Lower leg skin (tissue), 4 donors: ENCODE measurements at regions not wholly inside any gene's neighbourhood (a gene's known extent, or its start where the extent isn't known, plus 50 kb on each side); places are given as distances from the start of the nearest gene placed in this dataset.
A peak's percentile ranks its signal among the peaks of the same experiment; 100 is the strongest.

Source experiments
- DNase-seq, 2 donors: peaks; one replicate each; pipeline ENCODE4 v3.0.0-alpha.2; 2019; ENCODE audit warnings: low spot score in 2 of 2
- H3K4me3 ChIP-seq: fragments of 200-600 bp; sonication (generic); 2 replicates; pipeline ENCODE4 v1.5.1; 2017; ENCODE audit warnings: mild to moderate bottlenecking, low read depth; ENCODE audit not compliant: poor library complexity, severe bottlenecking
- POLR2A ChIP-seq, 2 donors: fragments of 450-650 bp; IDR thresholded peaks; one replicate each; pipeline ENCODE4 v1.6.1; 2016 to 2017; ENCODE audit warnings: antibody characterized with exemption in 2 of 2, mild to moderate bottlenecking in 1 of 2, moderate library complexity in 1 of 2
- WGBS, 2 donors: methylation state at CpG; one replicate each; pipeline ENCODE4 v1.1.5; 2018; 5-methylcytosine and 5-hydroxymethylcytosine counted together
- intact Hi-C: fragments of 100-400 bp; cut with DNase I; formaldehyde crosslinking; loops from one replicate; pipeline ENCODE4 v1.15.0; 2023; ENCODE audit warnings: low total_unique reads
- TF ChIP-seq, protein P1 (sequence below), 3 donors: fragments of 450-650 bp; IDR thresholded peaks; one replicate each; pipeline ENCODE4 v1.5.1; 2016; ENCODE audit warnings: antibody characterized with exemption in 3 of 3, mild to moderate bottlenecking in 3 of 3, moderate library complexity in 2 of 3

DNA sequence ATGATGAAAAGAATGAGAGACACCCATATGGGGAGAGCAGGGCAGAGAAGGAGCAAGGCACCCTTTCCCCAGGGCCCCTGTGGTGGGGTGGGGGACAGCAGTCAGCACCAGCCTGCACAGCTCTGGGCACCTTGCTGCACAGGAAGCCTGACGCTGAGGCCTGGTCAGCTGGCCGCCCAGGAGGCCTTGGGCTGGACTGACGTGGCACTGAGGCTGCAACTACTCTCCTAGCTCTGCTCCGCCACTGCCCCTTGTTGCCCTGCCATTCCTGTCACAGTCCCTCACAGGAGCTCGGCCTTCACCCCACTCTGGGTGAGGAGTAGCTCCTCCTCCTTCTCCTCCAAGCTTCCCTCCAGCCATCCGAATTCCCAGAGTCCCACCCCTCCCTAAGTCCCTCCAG, 99.7 kb downstream of the CPN2 start:
- DNase-seq, result no peak
- intact Hi-C loops, result no loop called here
- no peak overlapping the region for H3K4me3 ChIP-seq
- WGBS, 2 donors, result 69 to 82% methylated on average over 4 to 6 of the region's 6 CpGs
- no peak for TF ChIP-seq POLR2A (IDR thresholded peaks at IDR 0.05)

DNA sequence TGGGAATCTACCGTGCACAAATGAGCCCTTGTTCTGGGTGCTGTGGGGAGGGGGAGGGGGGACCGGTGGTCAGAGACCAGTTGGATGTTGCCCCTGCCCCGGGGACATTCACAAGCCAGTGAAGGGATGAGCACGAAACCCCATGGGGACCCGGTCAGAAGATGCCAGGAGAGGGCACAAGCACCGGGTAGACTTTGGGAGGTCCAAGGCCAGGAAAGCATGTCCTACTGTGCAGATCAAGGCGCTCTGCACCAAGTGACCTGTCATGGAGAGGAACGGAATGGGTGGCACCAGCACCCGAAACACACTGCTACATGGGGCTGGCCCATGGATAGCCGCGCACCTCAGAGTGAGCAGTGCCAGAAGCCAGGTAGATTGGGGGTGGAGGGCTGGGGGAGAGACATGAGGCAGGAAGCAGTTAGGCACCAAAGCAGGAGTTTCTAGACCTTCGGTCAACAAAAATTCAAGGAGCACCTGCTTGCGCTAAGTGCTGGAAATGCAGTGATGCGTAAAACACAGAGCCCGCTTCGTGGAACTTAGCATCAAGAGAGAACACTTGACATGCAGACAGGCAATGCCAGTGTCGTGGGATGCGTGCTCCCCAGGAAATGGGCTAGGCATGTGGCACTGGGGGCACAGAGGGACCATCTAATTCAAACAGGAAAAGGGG, 99.1 kb downstream of the CPN2 start:
- 95% methylated on average over 17 to 18 of the region's 18 CpGs for WGBS, 2 donors
- no peak for TF ChIP-seq POLR2A (IDR thresholded peaks at IDR 0.05)
- TF ChIP-seq, protein P1, sequence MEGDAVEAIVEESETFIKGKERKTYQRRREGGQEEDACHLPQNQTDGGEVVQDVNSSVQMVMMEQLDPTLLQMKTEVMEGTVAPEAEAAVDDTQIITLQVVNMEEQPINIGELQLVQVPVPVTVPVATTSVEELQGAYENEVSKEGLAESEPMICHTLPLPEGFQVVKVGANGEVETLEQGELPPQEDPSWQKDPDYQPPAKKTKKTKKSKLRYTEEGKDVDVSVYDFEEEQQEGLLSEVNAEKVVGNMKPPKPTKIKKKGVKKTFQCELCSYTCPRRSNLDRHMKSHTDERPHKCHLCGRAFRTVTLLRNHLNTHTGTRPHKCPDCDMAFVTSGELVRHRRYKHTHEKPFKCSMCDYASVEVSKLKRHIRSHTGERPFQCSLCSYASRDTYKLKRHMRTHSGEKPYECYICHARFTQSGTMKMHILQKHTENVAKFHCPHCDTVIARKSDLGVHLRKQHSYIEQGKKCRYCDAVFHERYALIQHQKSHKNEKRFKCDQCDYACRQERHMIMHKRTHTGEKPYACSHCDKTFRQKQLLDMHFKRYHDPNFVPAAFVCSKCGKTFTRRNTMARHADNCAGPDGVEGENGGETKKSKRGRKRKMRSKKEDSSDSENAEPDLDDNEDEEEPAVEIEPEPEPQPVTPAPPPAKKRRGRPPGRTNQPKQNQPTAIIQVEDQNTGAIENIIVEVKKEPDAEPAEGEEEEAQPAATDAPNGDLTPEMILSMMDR (IDR thresholded peaks at IDR 0.05), result no peak
- DNase-seq, result no peak
- H3K4me3 ChIP-seq, result no peak overlapping the region
- intact Hi-C loops, result no loop called here

GRCh38 chr3:194253270-194253669, 97.9 kb downstream of the CPN2 start:
- intact Hi-C loops, result no loop called here

GRCh38 chr3:194254040-194254439, 97.1 kb downstream of the CPN2 start:
- WGBS, 2 donors, result 89 to 96% methylated on average over 7 of the region's 7 CpGs

More at GRCh38 chr3:194253270-194253669, 97.9 kb downstream of the CPN2 start:
- DNase-seq, result no peak
- TF ChIP-seq POLR2A (IDR thresholded peaks at IDR 0.05), result no peak
- TF ChIP-seq, protein P1 (IDR thresholded peaks at IDR 0.05), result no peak
- no peak overlapping the region for H3K4me3 ChIP-seq
- WGBS, 2 donors, result 71 to 74% methylated on average over 4 of the region's 4 CpGs

DNA sequence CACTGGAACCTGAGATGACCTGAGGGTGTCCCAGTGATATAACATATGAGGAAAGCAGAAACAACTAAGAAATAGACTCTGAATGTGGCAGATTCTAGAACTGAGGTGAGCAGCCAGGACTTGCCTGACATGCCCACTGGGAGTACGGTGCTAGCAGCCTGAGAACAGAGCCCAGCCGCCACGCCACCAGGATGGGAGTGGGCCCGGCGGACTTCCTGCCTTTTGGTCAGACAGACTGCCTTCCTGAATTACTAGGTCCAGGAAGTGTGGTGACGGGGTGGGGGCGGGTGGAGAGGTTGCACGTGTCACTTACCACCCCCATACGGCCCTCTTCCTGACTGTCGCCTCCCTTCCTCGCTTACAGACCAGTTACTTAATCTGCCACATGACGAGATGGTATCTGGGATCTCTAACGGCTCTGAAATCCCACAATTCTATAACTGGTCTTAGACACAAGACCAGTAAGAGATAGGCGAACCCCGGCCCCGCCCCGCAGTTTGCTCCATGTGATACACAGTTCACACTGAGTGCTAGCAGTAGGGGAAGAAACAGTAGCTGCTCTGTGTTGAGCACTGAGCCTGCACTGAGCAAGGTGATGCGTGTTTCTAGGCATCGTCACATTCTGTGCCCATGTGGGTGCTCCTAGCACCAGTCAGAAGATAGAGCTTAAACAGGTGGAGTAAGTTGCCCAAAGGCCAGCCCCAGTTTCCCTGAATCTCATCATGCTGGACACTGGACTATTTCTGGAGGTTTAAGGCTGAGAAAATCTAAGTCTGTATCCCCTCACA, 95.7 kb downstream of the CPN2 start:
- 54% methylated on average over 19 of the region's 19 CpGs for WGBS, 2 donors
- no peak for TF ChIP-seq POLR2A (IDR thresholded peaks at IDR 0.05)
- TF ChIP-seq, protein P1 (IDR thresholded peaks at IDR 0.05), result no peak
- intact Hi-C loops, result no loop called here
- H3K4me3 ChIP-seq, result no peak overlapping the region
- peak; percentile 73 to 93 for DNase-seq

More at GRCh38 chr3:194254040-194254439, 97.1 kb downstream of the CPN2 start:
- H3K4me3 ChIP-seq, result no peak overlapping the region
- TF ChIP-seq POLR2A (IDR thresholded peaks at IDR 0.05), result no peak
- TF ChIP-seq, protein P1 (IDR thresholded peaks at IDR 0.05), result no peak
- DNase-seq, result no peak
- intact Hi-C loops, result no loop called here
